ENCODE measurements at regions not wholly inside any gene's neighbourhood (a gene's known extent, or its start where the extent isn't known, plus 50 kb on each side); places are given as distances from the start of the nearest gene placed in this dataset.
"Not testable (repeated sequence)": the region's sequence is repeated elsewhere in the genome, so short reads cannot be mapped to it uniquely, and the experiment has no call there.

DNA sequence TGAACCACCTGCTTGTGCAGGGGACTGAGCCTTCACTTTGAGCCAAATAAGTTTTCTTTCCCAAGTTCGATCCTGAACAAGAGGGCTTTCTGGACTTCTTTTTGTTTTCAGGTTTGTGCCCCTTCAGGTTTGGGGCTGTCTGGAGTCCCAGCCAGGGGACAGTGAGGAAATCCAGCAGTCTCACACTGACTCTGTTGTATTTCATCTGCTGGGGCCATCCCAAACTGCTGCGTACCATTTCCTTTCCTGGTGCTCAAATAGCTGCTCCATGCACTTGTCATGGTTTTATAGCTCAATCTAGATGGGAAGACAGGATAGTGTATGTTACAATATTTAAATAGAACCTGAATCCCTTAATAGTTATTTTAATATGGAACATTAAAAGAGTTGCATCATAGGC, 66.3 kb upstream of the IGLL5 start:
- H3K9me3 ChIP-seq (ENCODE audit: low read length), result no peaks in the 10 kb centered on the region
- peak overlapping the region; percentile 88 for H3K27ac ChIP-seq (ENCODE audit: low read depth, low read length, poor library complexity, severe bottlenecking)
- H3K4me3 ChIP-seq (ENCODE audit: low read depth, low read length, poor library complexity, severe bottlenecking), result no peak overlapping the region
- no peak for TF ChIP-seq EZH2 (IDR thresholded peaks at IDR 0.05; ENCODE audit: borderline replicate concordance, low read length)
- TF ChIP-seq, protein P1, sequence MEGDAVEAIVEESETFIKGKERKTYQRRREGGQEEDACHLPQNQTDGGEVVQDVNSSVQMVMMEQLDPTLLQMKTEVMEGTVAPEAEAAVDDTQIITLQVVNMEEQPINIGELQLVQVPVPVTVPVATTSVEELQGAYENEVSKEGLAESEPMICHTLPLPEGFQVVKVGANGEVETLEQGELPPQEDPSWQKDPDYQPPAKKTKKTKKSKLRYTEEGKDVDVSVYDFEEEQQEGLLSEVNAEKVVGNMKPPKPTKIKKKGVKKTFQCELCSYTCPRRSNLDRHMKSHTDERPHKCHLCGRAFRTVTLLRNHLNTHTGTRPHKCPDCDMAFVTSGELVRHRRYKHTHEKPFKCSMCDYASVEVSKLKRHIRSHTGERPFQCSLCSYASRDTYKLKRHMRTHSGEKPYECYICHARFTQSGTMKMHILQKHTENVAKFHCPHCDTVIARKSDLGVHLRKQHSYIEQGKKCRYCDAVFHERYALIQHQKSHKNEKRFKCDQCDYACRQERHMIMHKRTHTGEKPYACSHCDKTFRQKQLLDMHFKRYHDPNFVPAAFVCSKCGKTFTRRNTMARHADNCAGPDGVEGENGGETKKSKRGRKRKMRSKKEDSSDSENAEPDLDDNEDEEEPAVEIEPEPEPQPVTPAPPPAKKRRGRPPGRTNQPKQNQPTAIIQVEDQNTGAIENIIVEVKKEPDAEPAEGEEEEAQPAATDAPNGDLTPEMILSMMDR (IDR thresholded peaks at IDR 0.05; ENCODE audit: low read length), result no peak
- peaks cover 94% of the 10 kb centered on the region for H3K4me1 ChIP-seq (ENCODE audit: insufficient read depth, low read length, severe bottlenecking)
- no peaks in the 10 kb centered on the region for H3F3A ChIP-seq (ENCODE audit: insufficient read depth, low read length)
- no peaks in the 10 kb centered on the region for H3K79me2 ChIP-seq (ENCODE audit: insufficient read depth, low read length)
- no peaks in the 10 kb centered on the region for H3K36me3 ChIP-seq (ENCODE audit: insufficient read depth, low read length)
- no peaks in the 10 kb centered on the region for H3K27me3 ChIP-seq (ENCODE audit: insufficient read depth, low read length)
- no peaks in the 10 kb centered on the region for H4K20me1 ChIP-seq (ENCODE audit: insufficient read depth, low read length)
- H2AFZ ChIP-seq (ENCODE audit: low read length), result no peak overlapping the region
- no peak overlapping the region; the same call in 1 of the 2 replicates for H3K9ac ChIP-seq (ENCODE audit: low read length)
- no peak overlapping the region; the same call in 1 of the 2 replicates for H3K4me2 ChIP-seq (ENCODE audit: low read length)
- no peaks in the 10 kb centered on the region for H3K9me2 ChIP-seq (ENCODE audit: low read depth, low read length)

DNA sequence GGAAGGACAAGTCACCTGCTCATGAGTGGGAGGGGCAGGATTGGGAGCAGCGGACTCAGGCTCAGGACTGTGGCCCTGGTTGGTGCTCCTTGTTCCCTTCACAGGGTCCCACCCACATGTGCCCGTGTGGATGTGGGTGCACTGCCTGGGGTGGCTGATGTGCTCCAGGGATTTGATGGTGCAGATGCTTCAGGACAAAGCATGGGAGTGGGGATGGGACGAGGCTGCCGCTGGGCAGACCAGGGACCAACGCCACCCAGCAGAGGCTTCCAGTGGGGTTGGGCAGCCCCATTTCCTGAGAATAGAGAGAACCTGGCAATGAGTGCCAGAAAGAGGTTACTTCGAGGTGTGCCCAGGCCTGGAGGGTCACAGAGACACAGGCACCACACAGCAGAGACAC, 65.5 kb upstream of the IGLL5 start:
- Histone ChIP-seq H3K36me3 (ENCODE audit: insufficient read depth, low read length) (no peaks in the 10 kb centered on the region), H4K20me1 (ENCODE audit: insufficient read depth, low read length) (no peaks in the 10 kb centered on the region), H3F3A (ENCODE audit: insufficient read depth, low read length) (no peaks in the 10 kb centered on the region), H3K79me2 (ENCODE audit: insufficient read depth, low read length) (no peaks in the 10 kb centered on the region), H3K9me3 (ENCODE audit: low read length) (no peaks in the 10 kb centered on the region), H3K9ac (ENCODE audit: low read length) (peak overlapping the region; percentile 47; the same call in 1 of the 2 replicates), H3K4me2 (ENCODE audit: low read length) (peak overlapping the region; percentile 56; the same call in 1 of the 2 replicates), H3K4me3 (ENCODE audit: low read depth, low read length, poor library complexity, severe bottlenecking) (no peak overlapping the region), H3K27me3 (ENCODE audit: insufficient read depth, low read length) (no peaks in the 10 kb centered on the region), H3K27ac (ENCODE audit: low read depth, low read length, poor library complexity, severe bottlenecking) (peak overlapping the region; percentile 88), H3K9me2 (ENCODE audit: low read depth, low read length) (no peaks in the 10 kb centered on the region), H3K4me1 (ENCODE audit: insufficient read depth, low read length, severe bottlenecking) (peaks cover 93% of the 10 kb centered on the region), H2AFZ (ENCODE audit: low read length) (no peak overlapping the region)
- TF ChIP-seq, protein P1 (IDR thresholded peaks at IDR 0.05; ENCODE audit: low read length), result no peak
- TF ChIP-seq EZH2 (IDR thresholded peaks at IDR 0.05; ENCODE audit: borderline replicate concordance, low read length), result no peak

DNA sequence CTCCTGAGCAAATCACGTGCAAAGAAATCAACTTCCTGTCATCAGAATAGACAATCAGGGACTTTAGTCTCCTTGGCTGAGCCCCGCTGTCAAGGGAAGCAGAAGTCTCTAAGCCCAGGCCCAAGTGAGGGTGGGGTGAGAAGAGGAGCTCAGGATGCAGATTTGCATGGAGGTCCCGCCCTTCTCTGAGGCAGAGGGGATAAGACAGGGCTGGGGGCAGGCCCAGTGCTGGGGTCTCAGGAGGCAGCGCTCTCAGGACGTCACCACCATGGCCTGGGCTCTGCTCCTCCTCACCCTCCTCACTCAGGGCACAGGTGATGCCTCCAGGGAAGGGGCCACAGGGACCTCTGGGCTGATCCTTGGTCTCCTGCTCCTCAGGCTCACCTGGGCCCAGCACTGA, 65.1 kb upstream of the IGLL5 start:
- peaks cover 97% of the 10 kb centered on the region for H3K4me1 ChIP-seq (ENCODE audit: insufficient read depth, low read length, severe bottlenecking)
- peak overlapping the region; percentile 47; the same call in 1 of the 2 replicates for H3K9ac ChIP-seq (ENCODE audit: low read length)
- not testable (repeated sequence) for H3K79me2 ChIP-seq (ENCODE audit: insufficient read depth, low read length); H3K9me2 ChIP-seq (ENCODE audit: low read depth, low read length); H3F3A ChIP-seq (ENCODE audit: insufficient read depth, low read length); H2AFZ ChIP-seq (ENCODE audit: low read length); H3K36me3 ChIP-seq (ENCODE audit: insufficient read depth, low read length); H3K9me3 ChIP-seq (ENCODE audit: low read length); H4K20me1 ChIP-seq (ENCODE audit: insufficient read depth, low read length); H3K27me3 ChIP-seq (ENCODE audit: insufficient read depth, low read length)
- H3K4me3 ChIP-seq (ENCODE audit: low read depth, low read length, poor library complexity, severe bottlenecking), result peak overlapping the region; percentile 31
- H3K27ac ChIP-seq (ENCODE audit: low read depth, low read length, poor library complexity, severe bottlenecking), result peak overlapping the region; percentile 88
- peak overlapping the region; percentile 56 for H3K4me2 ChIP-seq (ENCODE audit: low read length)

DNA sequence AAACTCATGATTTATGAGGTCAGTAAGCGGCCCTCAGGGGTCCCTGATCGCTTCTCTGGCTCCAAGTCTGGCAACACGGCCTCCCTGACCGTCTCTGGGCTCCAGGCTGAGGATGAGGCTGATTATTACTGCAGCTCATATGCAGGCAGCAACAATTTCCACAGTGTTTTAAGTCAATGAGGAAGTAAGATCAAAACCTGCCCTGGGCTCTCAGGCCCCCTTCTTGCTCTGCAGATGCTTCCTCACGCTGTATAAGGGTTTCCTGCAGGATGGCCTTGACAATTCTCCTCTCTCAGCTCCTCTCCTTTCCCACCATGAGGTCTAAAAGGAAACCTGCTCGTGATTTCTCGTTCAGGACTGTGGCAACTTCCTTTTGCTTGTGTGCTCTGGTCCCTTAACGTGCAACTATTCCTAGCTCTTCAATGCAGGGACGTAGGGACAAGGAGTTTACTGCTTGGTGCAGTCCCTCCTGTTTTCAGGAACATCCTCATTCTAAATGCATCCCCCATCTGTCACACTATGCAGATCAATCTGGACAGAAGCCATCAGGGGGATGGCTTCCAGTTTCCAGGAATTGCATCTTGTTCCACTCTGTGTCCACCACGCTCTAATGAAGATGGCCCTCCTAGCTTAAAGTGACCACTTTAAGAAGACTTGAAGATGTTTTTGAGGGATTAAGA, 64.3 kb upstream of the IGLL5 start:
- no peaks in the 10 kb centered on the region for H3K79me2 ChIP-seq (ENCODE audit: insufficient read depth, low read length)
- H3K4me1 ChIP-seq (ENCODE audit: insufficient read depth, low read length, severe bottlenecking), result peaks cover 96% of the 10 kb centered on the region
- peak overlapping the region; percentile 43; the same call in 1 of the 2 replicates for H3K9ac ChIP-seq (ENCODE audit: low read length)
- no peaks in the 10 kb centered on the region for H3K27me3 ChIP-seq (ENCODE audit: insufficient read depth, low read length)
- no peaks in the 10 kb centered on the region for H4K20me1 ChIP-seq (ENCODE audit: insufficient read depth, low read length)
- H3K36me3 ChIP-seq (ENCODE audit: insufficient read depth, low read length), result no peaks in the 10 kb centered on the region
- peak overlapping the region; percentile 31 for H3K4me3 ChIP-seq (ENCODE audit: low read depth, low read length, poor library complexity, severe bottlenecking)
- no peaks in the 10 kb centered on the region for H3K9me2 ChIP-seq (ENCODE audit: low read depth, low read length)
- peak overlapping the region; percentile 56 for H3K4me2 ChIP-seq (ENCODE audit: low read length)
- TF ChIP-seq, protein P1 (IDR thresholded peaks at IDR 0.05; ENCODE audit: low read length), result no peak
- TF ChIP-seq EZH2 (IDR thresholded peaks at IDR 0.05; ENCODE audit: borderline replicate concordance, low read length), result no peak
- H3K9me3 ChIP-seq (ENCODE audit: low read length), result no peaks in the 10 kb centered on the region
- no peak overlapping the region for H2AFZ ChIP-seq (ENCODE audit: low read length)
- H3F3A ChIP-seq (ENCODE audit: insufficient read depth, low read length), result no peaks in the 10 kb centered on the region
- H3K27ac ChIP-seq (ENCODE audit: low read depth, low read length, poor library complexity, severe bottlenecking), result peak overlapping the region; percentile 88

Measured in OCI-LY1 (cell line).